Liver (tissue), 8 donors: ENCODE measurements at regions not wholly inside any gene's neighbourhood (a gene's known extent, or its start where the extent isn't known, plus 50 kb on each side); places are given as distances from the start of the nearest gene placed in this dataset.

Experiments used
- DNase-seq: peaks from one replicate; pipeline ENCODE4 v3.0.0-alpha.2; 2017; ENCODE audit warnings: low spot score
- H3K27ac ChIP-seq, 2 donors: one replicate each; pipeline ENCODE4 v1.7.0; 2013; ENCODE audit warnings: inconsistent platforms in 2 of 2, low read length in 2 of 2, control low read depth in 1 of 2, low read depth in 1 of 2, mild to moderate bottlenecking in 1 of 2
- H3K27me3 ChIP-seq, 4 donors: one replicate each; pipeline versions ENCODE4 v1.6.1 to v1.7.0; 2013; ENCODE audit warnings: low read length in 3 of 4, inconsistent platforms in 1 of 4, mild to moderate bottlenecking in 1 of 4, moderate library complexity in 1 of 4; ENCODE audit not compliant: control insufficient read depth in 4 of 4, insufficient read depth in 4 of 4
- H3K36me3 ChIP-seq, 4 donors: one replicate each; pipeline versions ENCODE4 v1.6.1 to v1.7.0; 2013; ENCODE audit warnings: low read length in 3 of 4, mild to moderate bottlenecking in 3 of 4, low read depth in 1 of 4, moderate library complexity in 1 of 4; ENCODE audit not compliant: control insufficient read depth in 4 of 4, insufficient read depth in 3 of 4
- H3K4me1 ChIP-seq, 4 donors: one replicate each; pipeline versions ENCODE4 v1.6.1 to v1.7.0; 2013; ENCODE audit warnings: low read length in 3 of 4, mild to moderate bottlenecking in 3 of 4, moderate library complexity in 1 of 4; ENCODE audit not compliant: control insufficient read depth in 4 of 4, insufficient read depth in 4 of 4
- H3K4me3 ChIP-seq, 3 donors: one replicate each; pipeline versions ENCODE4 v1.6.1 to v1.7.0; 2013; ENCODE audit warnings: low read length in 3 of 3, control low read depth in 1 of 3, low read depth in 1 of 3, mild to moderate bottlenecking in 1 of 3
- H3K9ac ChIP-seq, 2 donors: one replicate each; pipeline ENCODE4 v1.7.0; 2013; ENCODE audit warnings: low read length in 2 of 2, mild to moderate bottlenecking in 2 of 2, moderate library complexity in 2 of 2, control low read depth in 1 of 2, low read depth in 1 of 2
- H3K9me3 ChIP-seq, 4 donors: one replicate each; pipeline versions ENCODE4 v1.6.1 to v1.7.0; 2013; ENCODE audit warnings: low read length in 3 of 4; ENCODE audit not compliant: control insufficient read depth in 4 of 4
- ATF3 ChIP-seq: IDR thresholded peaks from 2 replicates; pipeline ENCODE4 v1.6.1; 2016; ENCODE audit warnings: antibody characterized with exemption
- EGR1 ChIP-seq, 2 donors: IDR thresholded peaks; 2 replicates each; pipeline ENCODE4 v1.6.1; 2016 to 2018; ENCODE audit warnings: antibody characterized with exemption in 2 of 2, low read depth in 2 of 2
- FOXA2 ChIP-seq: IDR thresholded peaks from 2 replicates; pipeline ENCODE4 v1.6.1; 2016; ENCODE audit warnings: antibody characterized with exemption
- GABPA ChIP-seq, 2 donors: IDR thresholded peaks in 1 of 2; conservative IDR thresholded peaks in 1 of 2; 2 replicates each; pipeline ENCODE4 v1.6.1; 2016; ENCODE audit warnings: antibody characterized with exemption in 2 of 2, mild to moderate bottlenecking in 1 of 2, moderate library complexity in 1 of 2
- HNF4G ChIP-seq: IDR thresholded peaks from 2 replicates; pipeline ENCODE4 v1.6.1; 2016; ENCODE audit warnings: antibody characterized with exemption
- JUND ChIP-seq, 2 donors: IDR thresholded peaks; 2 replicates each; pipeline ENCODE4 v1.6.1; 2016; ENCODE audit warnings: antibody characterized with exemption in 2 of 2
- MAX ChIP-seq: IDR thresholded peaks from 2 replicates; pipeline ENCODE4 v1.6.1; 2016; ENCODE audit warnings: antibody characterized with exemption
- NR2F2 ChIP-seq: IDR thresholded peaks from 2 replicates; pipeline ENCODE4 v1.6.1; 2016; ENCODE audit warnings: antibody characterized with exemption
- RAD21 ChIP-seq, 2 donors: IDR thresholded peaks; 2 replicates each; pipeline ENCODE4 v1.6.1; 2016; ENCODE audit warnings: antibody characterized with exemption in 2 of 2, mild to moderate bottlenecking in 2 of 2
- REST ChIP-seq: IDR thresholded peaks from 2 replicates; pipeline ENCODE4 v1.6.1; 2016; ENCODE audit warnings: antibody characterized with exemption, mild to moderate bottlenecking
- RXRA ChIP-seq, 2 donors: IDR thresholded peaks; 2 replicates each; pipeline ENCODE4 v1.6.1; 2017 to 2018; ENCODE audit warnings: antibody characterized with exemption in 2 of 2, mild to moderate bottlenecking in 1 of 2
- SP1 ChIP-seq: IDR thresholded peaks from 2 replicates; pipeline ENCODE4 v1.6.1; 2018; ENCODE audit warnings: antibody characterized with exemption, mild to moderate bottlenecking
- TAF1 ChIP-seq: conservative IDR thresholded peaks from 2 replicates; pipeline ENCODE4 v1.6.1; 2016; ENCODE audit warnings: antibody characterized with exemption, mild to moderate bottlenecking
- YY1 ChIP-seq: IDR thresholded peaks from 2 replicates; pipeline ENCODE4 v1.6.1; 2016; ENCODE audit warnings: antibody characterized with exemption, mild to moderate bottlenecking
- ZBTB33 ChIP-seq: IDR thresholded peaks from 2 replicates; pipeline ENCODE4 v1.6.1; 2016; ENCODE audit warnings: antibody characterized with exemption
- WGBS: extraction: QIAGEN DNeasy Blood & Tissue Kit; methylation state at CpG from one replicate; pipeline ENCODE4 v1.1.7; 2013; 5-methylcytosine and 5-hydroxymethylcytosine counted together
- TF ChIP-seq, protein P1 (sequence below): fragments of 150-350 bp; IDR thresholded peaks from 2 replicates; pipeline ENCODE4 v1.5.1; 2017; ENCODE audit warnings: improper control_type of control experiment, low read depth, low read length; ENCODE audit not compliant: missing input control
- donor health status: healthy.
- donor health status: healthy.
- donor health status: healthy.
- donor health status: healthy.
- donor health status: healthy.

DNA sequence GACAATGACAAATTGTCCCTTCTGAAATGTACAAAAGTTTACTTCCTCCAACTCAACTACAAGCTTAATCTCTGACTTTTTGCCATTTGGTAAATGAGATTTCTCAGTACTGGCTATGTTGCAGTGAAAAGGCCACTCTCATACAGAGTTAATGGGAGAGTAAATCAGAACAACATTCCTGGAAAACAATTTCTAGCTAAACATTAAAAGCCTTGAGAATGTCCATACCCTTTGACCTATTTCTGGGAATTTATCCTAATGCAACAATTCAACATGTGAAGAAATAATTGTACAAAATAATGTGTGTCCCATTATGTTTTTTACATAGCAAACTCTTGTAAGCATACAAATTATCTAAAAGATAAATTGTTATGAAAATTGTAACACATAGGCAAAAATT lies 56.3 kb upstream of the SPEF2 start:
- Histone ChIP-seq H3K4me3 (no peak overlapping the region), H3K4me1 (no peaks in the 10 kb centered on the region), H3K36me3 (no peaks in the 10 kb centered on the region), H3K9ac (no peak overlapping the region), H3K27ac (no peak overlapping the region), H3K27me3 (no peaks in the 10 kb centered on the region), H3K9me3 (peaks cover 2 to 7% (median 5%) of the 10 kb centered on the region in 4 donors)
- no peak for DNase-seq
- TF ChIP-seq GABPA (IDR thresholded peaks at IDR 0.05 in 1 of 2, conservative IDR thresholded peaks at IDR 0.05 in 1 of 2) (no peak), ATF3 (no peak), TAF1 (no peak)

DNA sequence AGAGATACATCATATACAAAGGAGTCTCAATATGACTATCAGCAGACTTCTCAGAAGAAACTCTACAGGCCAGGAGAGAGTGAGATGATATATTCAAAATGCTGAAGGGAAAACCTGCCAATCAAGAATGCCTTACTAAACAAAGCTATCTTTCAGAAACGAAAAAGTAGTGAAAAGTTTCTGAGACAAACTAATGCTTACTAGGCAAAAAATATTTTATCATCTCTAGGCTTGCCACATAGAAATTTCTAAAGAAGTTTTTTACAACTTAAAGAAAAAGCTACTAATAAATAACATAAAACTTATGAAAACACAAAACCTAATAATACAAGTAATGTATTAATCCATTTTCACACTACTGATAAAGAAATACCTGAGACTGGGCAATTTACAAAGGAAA lies 59.9 kb upstream of the SPEF2 start:
- Histone ChIP-seq H3K9ac (no peak overlapping the region), H3K4me1 (no peaks in the 10 kb centered on the region), H3K9me3 (peaks cover 0 to 7% (median 2%) of the 10 kb centered on the region in 4 donors), H3K27ac (no peak overlapping the region), H3K4me3 (no peak overlapping the region), H3K27me3 (no peaks in the 10 kb centered on the region), H3K36me3 (no peaks in the 10 kb centered on the region)
- 77% methylated on average over 1 of the region's 1 CpG for WGBS
- no peak for DNase-seq
- TF ChIP-seq YY1 (no peak), HNF4G (no peak), GABPA (IDR thresholded peaks at IDR 0.05 in 1 of 2, conservative IDR thresholded peaks at IDR 0.05 in 1 of 2) (no peak), NR2F2 (no peak), ZBTB33 (no peak), RAD21 (IDR thresholded peaks at IDR 0.05) (no peak), REST (no peak), SP1 (no peak), MAX (no peak), RXRA (IDR thresholded peaks at IDR 0.05) (no peak), TAF1 (no peak), ATF3 (no peak), EGR1 (IDR thresholded peaks at IDR 0.05; ENCODE audit: low read depth in 2 of 2) (no peak), FOXA2 (no peak), JUND (IDR thresholded peaks at IDR 0.05) (no peak)
- TF ChIP-seq, protein P1, sequence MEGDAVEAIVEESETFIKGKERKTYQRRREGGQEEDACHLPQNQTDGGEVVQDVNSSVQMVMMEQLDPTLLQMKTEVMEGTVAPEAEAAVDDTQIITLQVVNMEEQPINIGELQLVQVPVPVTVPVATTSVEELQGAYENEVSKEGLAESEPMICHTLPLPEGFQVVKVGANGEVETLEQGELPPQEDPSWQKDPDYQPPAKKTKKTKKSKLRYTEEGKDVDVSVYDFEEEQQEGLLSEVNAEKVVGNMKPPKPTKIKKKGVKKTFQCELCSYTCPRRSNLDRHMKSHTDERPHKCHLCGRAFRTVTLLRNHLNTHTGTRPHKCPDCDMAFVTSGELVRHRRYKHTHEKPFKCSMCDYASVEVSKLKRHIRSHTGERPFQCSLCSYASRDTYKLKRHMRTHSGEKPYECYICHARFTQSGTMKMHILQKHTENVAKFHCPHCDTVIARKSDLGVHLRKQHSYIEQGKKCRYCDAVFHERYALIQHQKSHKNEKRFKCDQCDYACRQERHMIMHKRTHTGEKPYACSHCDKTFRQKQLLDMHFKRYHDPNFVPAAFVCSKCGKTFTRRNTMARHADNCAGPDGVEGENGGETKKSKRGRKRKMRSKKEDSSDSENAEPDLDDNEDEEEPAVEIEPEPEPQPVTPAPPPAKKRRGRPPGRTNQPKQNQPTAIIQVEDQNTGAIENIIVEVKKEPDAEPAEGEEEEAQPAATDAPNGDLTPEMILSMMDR = no peak
